GM21786 (cell line): ENCODE measurements at regions not wholly inside any gene's neighbourhood (a gene's known extent, or its start where the extent isn't known, plus 50 kb on each side); places are given as distances from the start of the nearest gene placed in this dataset.
A peak's percentile ranks its signal among the peaks of the same experiment; 100 is the strongest.

Experiments used
- ATAC-seq: cut with Tn5 transposase; IDR thresholded peaks from one replicate; pipeline ENCODE4 v1.9.1; 2021; ENCODE audit not compliant: unreplicated experiment

DNA sequence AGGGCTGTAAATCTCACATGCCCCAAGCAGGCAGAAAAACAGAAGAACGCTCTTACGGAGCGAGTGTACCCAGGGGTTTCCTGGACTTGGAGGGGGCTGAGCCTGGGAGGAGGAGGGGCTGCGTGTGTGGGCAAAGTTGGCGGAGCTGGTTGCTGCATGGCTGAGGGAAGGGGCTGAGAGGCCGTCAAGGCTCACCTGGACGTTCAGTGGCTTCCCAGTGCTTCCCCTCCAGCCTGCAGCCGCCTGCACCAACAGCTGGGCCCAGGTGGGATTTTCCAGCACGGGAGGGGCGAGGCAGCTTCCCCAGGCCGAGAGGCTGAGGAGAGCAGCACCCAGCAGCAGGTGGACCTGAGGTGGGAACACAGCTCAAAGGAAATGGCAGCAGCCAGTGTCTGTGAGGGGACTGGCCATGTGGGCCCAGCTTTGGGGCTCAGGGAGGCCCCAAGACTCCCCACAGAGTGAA is 70.6 kb upstream of the CTDP1 start:
- no peak for ATAC-seq

GRCh38 chr18:79609841-79610281 is 69.7 kb upstream of the CTDP1 start:
- no peak for ATAC-seq

- ATAC-seq: no peak
Measured at GRCh38 chr18:79610461-79611039, 69.1 kb upstream of the CTDP1 start.

DNA sequence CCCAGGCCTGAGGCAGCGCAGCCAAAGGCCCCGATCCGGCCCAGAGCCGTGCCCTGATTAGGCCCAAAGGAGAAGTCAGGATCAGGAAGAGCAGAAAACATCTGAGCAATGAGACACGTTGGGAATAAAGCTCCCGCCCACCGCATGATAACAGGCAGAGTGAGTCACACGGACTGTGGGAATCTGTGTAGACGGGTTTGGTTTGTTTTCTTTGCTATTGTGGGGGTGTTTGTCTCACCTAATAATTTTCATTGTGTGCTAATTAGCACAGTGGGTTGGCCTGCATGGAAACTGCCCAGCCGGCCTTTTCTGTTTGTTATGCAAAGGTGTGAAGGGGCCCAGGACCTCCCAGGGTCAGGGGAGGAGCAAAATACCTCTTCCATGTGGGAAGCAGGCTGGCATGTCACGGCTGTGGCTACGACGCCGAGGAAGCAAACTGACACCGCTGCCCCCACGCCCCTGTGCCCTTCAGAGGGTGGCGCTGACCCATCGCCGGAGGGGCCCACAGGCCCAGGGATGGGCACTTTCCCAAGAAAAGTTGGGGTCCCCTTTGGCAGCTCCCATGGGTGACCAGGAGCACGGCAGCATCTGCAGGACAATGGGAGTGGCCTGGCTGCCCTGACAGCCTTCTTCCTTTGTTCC is 68.4 kb upstream of the CTDP1 start:
- no peak for ATAC-seq

GRCh38 chr18:79612291-79613108 is 67.1 kb upstream of the CTDP1 start:
- ATAC-seq: no peak

GRCh38 chr18:79613186-79613931 is 66.2 kb upstream of the CTDP1 start:
- ATAC-seq: no peak

- no peak for ATAC-seq
Measured at GRCh38 chr18:79614211-79614955, 65.2 kb upstream of the CTDP1 start.

- ATAC-seq: no peak
Measured at GRCh38 chr18:79615091-79615490, 64.5 kb upstream of the CTDP1 start.

DNA sequence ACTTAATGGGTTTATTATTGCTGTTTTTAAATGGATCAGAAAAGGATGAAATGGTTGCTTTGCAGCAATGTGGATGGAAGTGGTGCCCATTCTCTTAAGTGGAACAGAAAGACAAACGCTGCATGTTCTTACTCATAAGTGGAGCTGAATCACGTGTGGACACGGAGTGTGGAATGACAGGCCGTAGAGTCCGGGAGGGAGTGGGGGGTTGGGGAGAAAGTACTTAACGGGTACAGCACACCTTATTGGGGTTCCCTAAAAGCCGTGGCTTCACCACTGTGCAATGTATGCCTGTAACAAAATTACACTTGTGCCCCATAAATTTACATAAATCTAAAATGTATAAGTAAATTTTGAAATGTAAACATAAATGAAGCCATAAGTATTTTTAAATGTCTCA is 64.0 kb upstream of the CTDP1 start:
- ATAC-seq: no peak

- no peak for ATAC-seq
Measured at GRCh38 chr18:79616651-79617510, 62.7 kb upstream of the CTDP1 start.

- ATAC-seq: no peak
Measured at GRCh38 chr18:79617511-79618500, 61.8 kb upstream of the CTDP1 start.

DNA sequence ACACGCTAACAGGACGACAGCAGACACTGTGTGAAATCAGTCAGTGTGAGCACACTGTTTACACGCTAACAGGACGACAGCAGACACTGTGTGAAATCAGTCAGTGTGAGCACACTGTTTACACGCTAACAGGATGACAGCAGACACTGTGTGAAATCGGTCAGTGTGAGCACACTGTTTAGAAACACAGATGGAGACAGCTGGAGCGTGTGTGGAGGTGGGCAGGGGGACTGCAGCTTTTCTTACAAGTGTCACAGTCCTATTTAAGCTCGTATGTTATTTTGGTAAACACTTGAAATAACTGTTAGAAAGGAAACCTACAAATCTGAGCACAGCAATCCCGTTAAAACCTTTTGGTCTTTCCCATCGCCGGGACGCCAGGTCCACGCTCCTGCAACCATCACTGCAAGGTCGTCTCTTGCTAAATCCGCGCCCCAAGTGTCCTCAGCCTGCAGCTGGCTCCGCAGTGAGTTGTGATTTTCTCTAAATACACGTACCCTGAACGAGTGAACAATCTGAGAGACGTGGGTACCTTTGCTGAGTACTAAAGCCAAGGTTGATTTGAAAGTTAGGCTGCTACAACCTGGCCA is 58.9 kb upstream of the CTDP1 start:
- ATAC-seq: no peak

DNA sequence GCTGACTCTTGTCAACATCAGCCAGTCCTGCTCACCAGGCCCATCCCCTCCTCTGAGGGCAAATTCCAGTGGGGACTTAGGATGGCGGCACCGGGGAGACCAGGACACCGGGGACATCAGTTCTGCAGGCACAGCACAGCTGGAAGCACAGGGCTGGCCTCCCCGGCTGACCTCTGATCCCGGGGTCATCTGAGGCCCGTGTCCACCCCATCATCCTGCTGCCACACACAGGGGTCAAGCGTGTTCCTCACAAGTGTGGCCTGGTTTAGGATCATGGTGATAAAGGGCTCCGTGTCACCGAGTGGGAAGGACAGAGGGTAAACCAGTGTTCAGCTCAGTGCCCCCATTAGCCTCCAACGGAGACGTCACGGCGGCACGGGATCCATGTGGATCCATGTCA is 58.1 kb upstream of the CTDP1 start:
- no peak for ATAC-seq

GRCh38 chr18:79622004-79622403 is 57.6 kb upstream of the CTDP1 start:
- ATAC-seq: no peak

GRCh38 chr18:79624356-79625170 is 55.0 kb upstream of the CTDP1 start:
- ATAC-seq: peak; percentile 18

GRCh38 chr18:79625195-79625923 is 54.2 kb upstream of the CTDP1 start:
- ATAC-seq: peak; percentile 70
